ENCODE measurements at regions not wholly inside any gene's neighbourhood (a gene's known extent, or its start where the extent isn't known, plus 50 kb on each side); places are given as distances from the start of the nearest gene placed in this dataset.
A peak's percentile ranks its signal among the peaks of the same experiment; 100 is the strongest.
"Not testable (repeated sequence)": the region's sequence is repeated elsewhere in the genome, so short reads cannot be mapped to it uniquely, and the experiment has no call there.

GRCh38 chr5:106443746-106444145, 1227.0 kb downstream of the EFNA5 start:
- no TSS peak for BruUV-seq (replicated peaks)
- CTCF ChIA-PET = interaction anchor here (0.8 to 2.1 kb wide), 3 partner anchors 9 to 175 kb away, joined by 3 to 10 read pairs (median 6); no protein-coding TSS in a partner anchor

GRCh38 chr5:106435185-106435584, 1235.6 kb downstream of the EFNA5 start:
- no peaks in the 10 kb centered on the region for H3K36me3 ChIP-seq (ENCODE audit: control insufficient read depth in 2 of 2, extremely low read depth in 1 of 2, insufficient read depth in 2 of 2, low read length in 2 of 2)
- ChIA-PET CTCF (interaction anchor here (0.7 to 2.3 kb wide), 4 partner anchors 8 to 37 kb away, joined by 3 to 9 read pairs (median 4); no protein-coding TSS in a partner anchor), POLR2A (no interaction called here)
- no peak overlapping the region for H3K4me2 ChIP-seq (ENCODE audit: insufficient read depth, low read length)
- TF ChIP-seq MAX (IDR thresholded peaks at IDR 0.05; ENCODE audit: insufficient read depth, insufficient read length) (no peak), CTCF (IDR thresholded peaks at IDR 0.05; ENCODE audit: extremely low read depth in 1 of 2, insufficient read depth in 1 of 2, low read depth in 1 of 2, low read length in 2 of 2) (no peak), JUN (IDR thresholded peaks at IDR 0.05; ENCODE audit: borderline replicate concordance, insufficient read depth, insufficient read length, low read depth) (no peak)
- dilution Hi-C loops (cut with MboI; ENCODE audit: extremely low pct_ligation_motif_present, low sequenced_read_pairs) (no loop called here), intact Hi-C loops (cut with micrococcal nuclease) (no loop called here)
- H3K9me3 ChIP-seq (replicated peaks; ENCODE audit: control insufficient read depth, insufficient read depth, low read length) = no peaks in the 10 kb centered on the region
- H3K4me1 ChIP-seq (ENCODE audit: control insufficient read depth, extremely low read depth, insufficient read depth, low read length) = no peaks in the 10 kb centered on the region
- no peak for FAIRE-seq
- H3K27me3 ChIP-seq (ENCODE audit: control insufficient read depth in 2 of 2, insufficient read depth in 2 of 2, low read length in 2 of 2) = no peaks in the 10 kb centered on the region
- H3K27ac ChIP-seq (ENCODE audit: insufficient read depth, low read depth, low read length) = no peak overlapping the region
- H2AFZ ChIP-seq (ENCODE audit: low read depth, low read length) = no peak overlapping the region
- no peak for DNase-seq (ENCODE audit: low read depth, low spot score)
- H4K20me1 ChIP-seq (replicated peaks; ENCODE audit: control insufficient read depth, extremely low read depth, insufficient read depth, low read length) = no peaks in the 10 kb centered on the region
- no peak overlapping the region for H3K4me3 ChIP-seq (replicated peaks in 1 of 3; ENCODE audit: insufficient read depth in 1 of 3, low read depth in 1 of 3, low read length in 3 of 3)
- no peaks in the 10 kb centered on the region for H3K79me2 ChIP-seq (ENCODE audit: control insufficient read depth, insufficient read depth, low read length)
- no peaks in the 10 kb centered on the region for H3K9me1 ChIP-seq (replicated peaks; ENCODE audit: control insufficient read depth, extremely low read depth, insufficient read depth, low read length)
- no TSS peak for BruUV-seq (replicated peaks)
- H3K9ac ChIP-seq (replicated peaks; ENCODE audit: extremely low read depth, insufficient read depth, low read length) = no peak overlapping the region

More at GRCh38 chr5:106443746-106444145, 1227.0 kb downstream of the EFNA5 start:
- no peak overlapping the region for H3K4me3 ChIP-seq (replicated peaks in 1 of 3; ENCODE audit: insufficient read depth in 1 of 3, low read depth in 1 of 3, low read length in 3 of 3)
- no peak overlapping the region for H3K9ac ChIP-seq (replicated peaks; ENCODE audit: extremely low read depth, insufficient read depth, low read length)
- POLR2A ChIA-PET = no interaction called here
- H3K9me3 ChIP-seq (replicated peaks; ENCODE audit: control insufficient read depth, insufficient read depth, low read length) = no peaks in the 10 kb centered on the region
- dilution Hi-C loops (cut with MboI; ENCODE audit: extremely low pct_ligation_motif_present, low sequenced_read_pairs) = no loop called here
- H2AFZ ChIP-seq (ENCODE audit: low read depth, low read length) = peak overlapping the region; percentile 29
- H3K4me1 ChIP-seq (ENCODE audit: control insufficient read depth, extremely low read depth, insufficient read depth, low read length) = no peaks in the 10 kb centered on the region
- H3K79me2 ChIP-seq (ENCODE audit: control insufficient read depth, insufficient read depth, low read length) = no peaks in the 10 kb centered on the region
- no peak for TF ChIP-seq CTCF (IDR thresholded peaks at IDR 0.05; ENCODE audit: extremely low read depth in 1 of 2, insufficient read depth in 1 of 2, low read depth in 1 of 2, low read length in 2 of 2)
- no peak for TF ChIP-seq FOS (IDR thresholded peaks at IDR 0.05; ENCODE audit: borderline replicate concordance, insufficient read depth, low read length)
- TF ChIP-seq POLR2A (IDR thresholded peaks at IDR 0.05; ENCODE audit: low read depth, low read length) = no peak
- no peak for TF ChIP-seq POLR2AphosphoS5 (IDR thresholded peaks at IDR 0.05; ENCODE audit: insufficient read depth, low read depth, low read length)
- H3K9me1 ChIP-seq (replicated peaks; ENCODE audit: control insufficient read depth, extremely low read depth, insufficient read depth, low read length) = no peaks in the 10 kb centered on the region
- no peaks in the 10 kb centered on the region for H3K27me3 ChIP-seq (ENCODE audit: control insufficient read depth in 2 of 2, insufficient read depth in 2 of 2, low read length in 2 of 2)
- no peak for DNase-seq (ENCODE audit: low read depth, low spot score)
- H3K36me3 ChIP-seq (ENCODE audit: control insufficient read depth in 2 of 2, extremely low read depth in 1 of 2, insufficient read depth in 2 of 2, low read length in 2 of 2) = no peaks in the 10 kb centered on the region
- intact Hi-C loops (cut with micrococcal nuclease) = no loop called here
- no peak overlapping the region for H3K27ac ChIP-seq (ENCODE audit: insufficient read depth, low read depth, low read length)
- no peak for FAIRE-seq
- H3K4me2 ChIP-seq (ENCODE audit: insufficient read depth, low read length) = no peak overlapping the region
- H4K20me1 ChIP-seq (replicated peaks; ENCODE audit: control insufficient read depth, extremely low read depth, insufficient read depth, low read length) = no peaks in the 10 kb centered on the region

GRCh38 chr5:106430733-106431132, 1240.0 kb downstream of the EFNA5 start:
- DNase-seq (ENCODE audit: low read depth, low spot score); CTCF ChIA-PET; H3K9ac ChIP-seq (replicated peaks; ENCODE audit: extremely low read depth, insufficient read depth, low read length); intact Hi-C loops (cut with micrococcal nuclease); H3K27me3 ChIP-seq (ENCODE audit: control insufficient read depth in 2 of 2, insufficient read depth in 2 of 2, low read length in 2 of 2); H3K4me3 ChIP-seq (replicated peaks in 1 of 3; ENCODE audit: insufficient read depth in 1 of 3, low read depth in 1 of 3, low read length in 3 of 3); POLR2A ChIA-PET; H3K9me1 ChIP-seq (replicated peaks; ENCODE audit: control insufficient read depth, extremely low read depth, insufficient read depth, low read length); H3K4me2 ChIP-seq (ENCODE audit: insufficient read depth, low read length); H3K4me1 ChIP-seq (ENCODE audit: control insufficient read depth, extremely low read depth, insufficient read depth, low read length); FAIRE-seq; H3K9me3 ChIP-seq (replicated peaks; ENCODE audit: control insufficient read depth, insufficient read depth, low read length); H3K79me2 ChIP-seq (ENCODE audit: control insufficient read depth, insufficient read depth, low read length); H3K27ac ChIP-seq (ENCODE audit: insufficient read depth, low read depth, low read length); H2AFZ ChIP-seq (ENCODE audit: low read depth, low read length); BruUV-seq (replicated peaks); dilution Hi-C loops (cut with MboI; ENCODE audit: extremely low pct_ligation_motif_present, low sequenced_read_pairs); H3K36me3 ChIP-seq (ENCODE audit: control insufficient read depth in 2 of 2, extremely low read depth in 1 of 2, insufficient read depth in 2 of 2, low read length in 2 of 2); H4K20me1 ChIP-seq (replicated peaks; ENCODE audit: control insufficient read depth, extremely low read depth, insufficient read depth, low read length): not testable (repeated sequence)

Data from endothelial cell of umbilical vein (primary cell).